HG03378 (cell line): ENCODE measurements at regions not wholly inside any gene's neighbourhood (a gene's known extent, or its start where the extent isn't known, plus 50 kb on each side); places are given as distances from the start of the nearest gene placed in this dataset.
"Not testable (repeated sequence)": the region's sequence is repeated elsewhere in the genome, so short reads cannot be mapped to it uniquely, and the experiment has no call there.

Experiments
- ATAC-seq: cut with Tn5 transposase; IDR thresholded peaks from one replicate; pipeline ENCODE4 v1.9.1; 2021; ENCODE audit warnings: mild to moderate bottlenecking, moderate library complexity; ENCODE audit not compliant: unreplicated experiment

DNA sequence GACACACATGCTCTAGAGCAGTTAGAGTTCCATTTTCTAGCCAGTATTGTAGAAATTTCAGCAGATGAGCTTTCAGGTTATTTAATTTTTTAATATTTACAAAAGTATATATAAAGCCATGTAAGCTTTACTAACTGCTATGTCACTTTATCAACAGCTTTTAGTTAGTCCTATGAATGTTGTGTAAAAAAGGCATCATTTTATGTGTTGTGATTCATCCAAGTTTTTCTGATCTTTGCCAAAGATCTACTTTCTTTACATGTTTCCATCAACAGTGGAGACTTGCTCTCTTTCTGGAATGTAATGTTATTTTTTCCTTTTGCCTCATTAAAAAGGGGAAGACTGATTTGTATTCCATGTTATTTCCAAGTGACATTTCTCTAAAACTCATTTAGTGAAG is 125.2 kb upstream of the TFPI start:
- ATAC-seq = no peak

DNA sequence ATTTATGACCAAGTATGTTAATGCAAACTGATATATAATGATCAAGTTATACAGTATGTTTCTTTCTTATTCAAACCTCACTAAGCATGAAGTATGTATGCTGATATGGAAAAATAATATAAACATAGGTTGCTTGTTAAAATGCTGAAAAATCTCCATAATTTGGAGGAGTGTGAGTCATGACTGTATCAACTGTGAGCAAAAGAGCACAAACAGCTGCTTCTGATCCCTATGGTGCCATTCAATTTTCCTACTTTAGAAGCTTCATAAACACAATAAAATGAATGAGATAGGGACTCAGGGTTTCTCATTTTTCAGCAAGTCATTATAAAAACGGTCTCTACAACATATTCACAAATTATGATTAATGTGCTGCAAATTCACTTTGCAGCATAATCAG is 129.9 kb upstream of the TFPI start:
- ATAC-seq = no peak

DNA sequence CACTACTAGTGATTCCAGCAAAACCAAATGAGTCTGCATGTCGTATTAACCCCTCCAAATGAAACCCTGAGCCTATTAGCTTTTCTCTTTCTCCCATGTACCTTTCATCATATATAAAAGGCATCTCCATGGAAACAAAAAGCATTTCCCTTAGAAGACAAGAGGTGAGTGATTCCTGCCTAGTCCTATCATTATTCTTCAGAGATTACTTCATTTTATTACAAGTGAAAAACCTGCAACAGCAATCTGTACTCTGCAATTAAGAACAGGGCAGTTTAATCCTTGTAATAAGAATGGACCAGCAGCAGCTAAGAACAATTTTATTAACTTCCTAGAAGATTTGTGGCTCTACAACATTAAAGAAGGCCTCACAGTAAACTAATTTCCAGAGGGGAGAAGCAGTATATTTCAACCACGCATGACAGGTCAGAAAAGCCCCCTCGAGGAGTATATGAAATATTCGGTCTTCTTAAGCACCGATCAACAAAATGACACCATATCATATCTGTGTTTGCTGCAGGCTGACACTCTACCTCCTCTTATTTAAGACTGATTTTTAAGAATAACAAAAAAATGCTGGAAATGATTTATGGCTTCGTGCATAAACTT is 132.3 kb upstream of the TFPI start:
- ATAC-seq = no peak

DNA sequence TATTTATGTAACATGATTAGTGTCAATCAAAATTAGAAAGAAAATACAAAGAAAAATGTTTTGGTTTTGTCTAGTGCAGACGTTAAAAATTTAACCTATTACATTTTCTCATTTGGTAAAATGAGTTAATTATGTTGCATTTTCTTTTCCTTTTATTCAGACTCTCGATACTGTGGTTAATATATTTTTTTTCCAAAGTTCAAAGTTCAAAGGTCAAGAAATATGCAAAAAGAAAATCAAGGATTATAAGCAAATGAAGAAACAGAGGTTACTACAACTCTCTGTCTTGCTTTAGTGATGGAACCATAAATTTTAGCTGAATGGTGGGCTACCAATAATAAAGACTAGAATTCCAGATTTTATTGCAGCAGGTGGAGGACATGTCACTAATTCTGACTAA is 133.3 kb upstream of the TFPI start:
- no peak for ATAC-seq

DNA sequence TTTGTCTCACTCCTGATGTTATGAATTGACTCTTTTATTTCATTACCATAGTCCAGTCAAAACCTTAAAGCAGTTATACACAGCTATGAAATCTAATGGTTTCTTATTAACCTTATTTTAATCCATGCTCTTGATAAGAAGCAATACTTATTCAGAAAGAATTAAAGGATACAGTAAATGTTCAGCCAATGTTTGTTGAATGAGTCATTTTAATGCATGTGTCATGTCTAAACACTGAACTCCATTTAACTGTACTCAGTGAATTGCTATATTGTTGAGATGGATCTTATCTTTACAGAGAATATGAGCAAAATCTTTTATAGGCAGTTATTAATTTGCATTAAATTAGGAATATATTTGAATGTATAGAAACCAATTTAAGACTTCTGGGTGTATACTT is 135.1 kb upstream of the TFPI start:
- ATAC-seq = no peak

DNA sequence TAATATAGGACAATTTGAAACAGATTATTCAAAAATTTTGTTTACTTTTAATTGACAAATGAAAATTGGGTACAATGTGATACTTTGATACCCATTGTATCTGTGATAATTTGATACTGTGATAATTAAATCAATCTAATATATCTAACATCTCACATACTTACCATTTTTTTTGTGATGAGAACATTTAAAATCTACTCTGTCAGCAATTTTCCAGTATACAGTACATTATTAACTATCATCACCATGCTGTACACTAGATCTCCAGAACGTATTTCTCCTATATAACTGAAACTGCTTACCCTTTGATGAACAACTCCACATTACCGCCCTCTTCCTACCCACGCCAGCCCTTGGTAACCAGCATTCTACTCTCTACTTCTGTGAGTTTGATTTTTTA is 139.7 kb upstream of the TFPI start:
- ATAC-seq = no peak

DNA sequence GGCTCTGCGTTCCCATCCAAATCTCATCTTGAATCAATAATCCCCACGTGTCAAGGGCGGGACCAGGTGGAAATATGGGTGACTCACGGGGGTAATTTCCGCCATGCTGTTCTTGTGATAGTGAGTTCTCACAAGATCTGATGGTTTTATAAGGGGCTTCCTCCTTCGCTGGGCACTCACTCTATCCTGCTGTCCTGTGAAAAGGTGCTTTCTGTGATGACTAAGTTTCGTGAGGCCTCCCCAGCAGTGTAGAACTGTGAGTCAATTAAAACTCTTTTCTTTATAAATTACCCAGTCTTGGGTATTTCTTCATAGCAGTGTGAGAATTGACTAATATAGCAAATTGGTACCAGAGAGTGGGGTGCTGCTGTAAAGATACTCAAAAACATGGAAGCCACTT is 142.4 kb upstream of the TFPI start:
- ATAC-seq = not testable (repeated sequence)

DNA sequence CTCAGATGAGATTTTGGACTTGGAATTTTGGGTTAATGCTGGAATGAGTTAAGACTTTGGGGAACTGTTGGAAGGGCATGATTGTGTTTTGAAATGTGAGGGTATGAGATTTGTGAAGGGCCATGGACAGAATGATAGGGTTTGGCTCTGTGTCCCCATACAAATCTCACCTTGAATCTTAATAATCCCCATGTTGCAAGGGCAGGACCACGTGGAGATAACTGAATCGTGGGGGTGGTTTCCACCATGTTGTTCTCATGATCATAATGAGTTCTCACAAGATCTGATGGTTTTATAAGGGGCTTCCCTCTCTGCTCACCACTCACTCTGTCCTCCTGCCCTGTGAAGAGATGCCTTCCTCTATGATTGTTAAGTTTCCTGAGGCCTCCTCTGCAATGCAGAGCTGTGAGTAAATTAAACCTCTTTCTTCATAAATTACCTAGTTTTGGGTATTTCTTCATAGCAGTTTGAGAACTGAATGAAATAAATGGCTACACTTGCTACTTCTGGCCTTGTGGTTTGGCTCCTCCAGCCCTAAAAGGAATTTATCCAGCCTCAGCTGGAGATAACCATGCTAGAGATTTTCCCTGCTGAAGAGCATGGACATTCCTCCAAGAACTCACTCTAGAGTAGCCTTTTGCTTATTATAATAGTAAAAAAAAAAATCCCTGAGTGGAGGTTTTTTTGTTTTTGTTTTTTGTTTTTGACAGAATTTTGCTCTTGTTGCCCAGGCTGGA is 144.3 kb upstream of the TFPI start:
- ATAC-seq = no peak

DNA sequence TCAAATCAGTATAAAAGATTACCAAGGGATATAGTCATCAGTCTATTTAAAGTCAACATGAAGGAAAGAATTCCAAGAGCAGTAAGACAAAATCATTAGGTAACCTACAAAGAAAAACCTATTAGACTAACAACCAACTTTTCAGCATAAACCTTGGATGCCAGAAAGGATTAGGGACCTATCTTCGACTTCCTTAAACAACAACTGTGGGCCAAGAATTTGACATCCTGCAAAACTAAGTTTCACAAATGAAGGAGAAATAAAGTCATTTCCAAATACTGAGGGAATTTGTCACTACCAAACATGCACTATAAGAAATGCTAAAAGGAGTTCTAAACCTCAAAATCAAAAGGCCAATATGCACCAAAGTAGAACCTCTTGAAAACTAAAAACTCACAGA is 147.9 kb upstream of the TFPI start:
- no peak for ATAC-seq

DNA sequence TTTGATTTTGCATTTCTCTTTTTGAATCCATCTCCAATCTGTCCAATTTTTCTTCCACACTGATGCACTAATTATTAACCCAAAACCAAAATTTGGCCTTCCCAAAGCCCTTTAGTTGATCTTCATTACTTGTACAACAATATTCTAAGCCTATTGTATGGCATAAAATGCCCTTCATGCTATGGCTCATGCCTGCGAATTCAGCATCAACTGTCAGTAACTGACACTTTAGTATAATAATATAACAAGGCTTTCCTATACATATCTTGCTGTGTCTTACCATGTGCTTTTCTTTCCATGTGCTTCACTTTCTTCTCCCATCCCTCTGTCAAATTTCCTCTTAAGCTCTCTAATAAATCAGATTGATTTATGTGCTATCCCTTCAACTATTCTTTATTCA is 154.0 kb upstream of the TFPI start:
- ATAC-seq = no peak

DNA sequence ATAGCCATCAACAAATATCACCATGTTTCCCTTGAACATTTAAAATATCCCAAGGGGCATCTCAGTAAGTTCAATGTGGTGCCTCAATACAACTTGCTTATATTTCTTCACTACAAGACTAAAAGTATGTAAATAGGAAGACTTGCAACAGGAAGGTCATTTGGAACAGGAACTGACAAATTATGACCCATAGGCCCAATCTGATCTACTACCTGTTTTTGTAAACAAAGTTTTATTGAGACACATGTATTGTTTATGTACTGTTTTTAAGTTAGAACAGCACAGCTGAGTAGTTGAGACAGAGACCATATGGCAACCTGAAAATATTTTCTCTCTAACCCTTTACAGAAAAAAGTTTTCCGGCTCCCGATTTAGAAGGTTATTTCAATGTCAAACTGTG is 154.8 kb upstream of the TFPI start:
- ATAC-seq = no peak

DNA sequence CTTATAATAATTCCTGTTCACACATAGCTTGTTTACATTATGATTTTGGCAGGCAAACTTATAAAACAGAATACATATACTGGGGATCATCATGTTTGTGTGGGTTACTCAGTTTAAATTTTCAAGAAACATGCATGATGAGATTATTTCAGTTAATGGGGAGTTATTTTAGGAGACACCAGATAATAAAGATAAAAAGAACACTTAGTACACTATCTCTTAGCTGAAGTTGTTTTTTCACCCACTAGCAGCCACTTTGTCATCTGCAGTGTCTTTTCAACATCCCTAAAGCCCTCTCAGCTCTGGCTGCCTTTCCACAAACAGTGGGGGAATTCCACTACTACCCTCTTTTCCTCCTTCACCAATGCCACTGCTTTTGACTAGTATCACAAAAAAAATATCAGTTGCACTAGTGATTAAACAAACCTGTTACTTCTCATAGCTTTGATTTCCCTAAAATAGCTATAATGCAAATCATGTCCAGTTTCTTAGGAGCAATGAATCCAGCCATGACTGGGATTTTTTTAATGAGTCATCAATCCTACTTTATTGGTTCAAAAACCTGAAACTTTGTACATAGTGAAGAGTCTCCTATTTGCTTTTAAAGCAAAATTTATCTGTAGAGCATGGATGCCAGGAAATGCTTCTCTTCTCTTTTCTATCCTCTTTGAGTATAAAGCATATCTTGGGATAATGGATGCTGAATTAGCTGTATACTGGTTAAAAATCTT is 156.7 kb upstream of the TFPI start:
- no peak for ATAC-seq

DNA sequence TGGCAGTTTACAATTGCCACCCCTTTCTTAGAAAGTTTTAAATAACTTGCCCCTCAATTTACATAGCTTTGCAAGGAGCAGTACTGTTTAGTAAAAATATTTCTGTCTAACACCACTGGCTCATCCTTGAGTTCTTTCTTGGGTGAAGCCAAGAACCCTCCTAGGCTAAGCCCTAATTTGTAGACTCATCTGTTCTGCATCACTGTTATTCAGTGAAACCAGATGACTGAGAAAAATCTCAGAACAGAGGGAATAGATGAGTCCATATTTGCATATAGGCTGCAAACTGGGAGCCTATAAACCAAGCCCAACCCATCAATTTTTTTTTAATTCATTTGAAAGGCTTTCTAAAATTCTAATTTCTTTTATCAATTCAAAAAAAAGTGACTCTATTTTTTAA is 161.4 kb upstream of the TFPI start:
- no peak for ATAC-seq

DNA sequence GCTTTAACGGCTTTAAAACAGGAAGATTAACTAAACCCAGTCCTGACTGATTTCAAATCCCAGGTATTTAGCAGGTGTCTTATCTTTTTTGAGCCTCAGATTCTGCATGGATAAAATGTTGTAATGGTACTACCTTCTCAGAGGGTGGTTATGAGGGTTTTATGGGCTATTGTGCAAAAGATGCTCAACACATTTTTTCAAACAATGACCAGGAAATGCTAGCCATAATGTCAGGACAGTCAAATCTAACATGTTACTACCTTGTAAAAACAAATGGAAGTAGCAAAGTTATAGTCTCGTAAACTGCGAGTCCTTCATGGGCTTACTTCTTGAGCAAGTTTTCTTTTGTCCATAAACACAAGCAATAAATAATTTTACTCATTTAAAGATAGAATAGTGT is 162.1 kb upstream of the TFPI start:
- no peak for ATAC-seq

DNA sequence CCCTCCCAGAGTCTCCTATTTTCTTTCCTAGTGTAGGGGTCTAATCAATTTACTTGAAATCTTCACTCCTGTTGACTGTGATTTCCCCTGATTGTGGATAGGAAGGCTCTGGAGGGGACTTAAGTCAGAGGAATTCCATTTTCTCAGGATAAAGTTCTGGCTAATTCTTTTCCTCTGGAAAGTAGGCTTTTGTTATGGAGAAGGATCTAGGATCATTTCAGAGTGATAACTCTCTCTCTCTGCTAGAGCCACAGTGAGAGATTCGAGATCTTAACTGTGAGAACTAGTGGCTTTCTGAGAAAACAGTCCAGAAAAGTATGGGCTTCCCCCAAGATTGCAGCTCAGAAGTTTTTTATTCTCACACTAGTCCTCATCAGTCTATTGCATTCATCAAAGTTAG is 163.9 kb upstream of the TFPI start:
- ATAC-seq = no peak

DNA sequence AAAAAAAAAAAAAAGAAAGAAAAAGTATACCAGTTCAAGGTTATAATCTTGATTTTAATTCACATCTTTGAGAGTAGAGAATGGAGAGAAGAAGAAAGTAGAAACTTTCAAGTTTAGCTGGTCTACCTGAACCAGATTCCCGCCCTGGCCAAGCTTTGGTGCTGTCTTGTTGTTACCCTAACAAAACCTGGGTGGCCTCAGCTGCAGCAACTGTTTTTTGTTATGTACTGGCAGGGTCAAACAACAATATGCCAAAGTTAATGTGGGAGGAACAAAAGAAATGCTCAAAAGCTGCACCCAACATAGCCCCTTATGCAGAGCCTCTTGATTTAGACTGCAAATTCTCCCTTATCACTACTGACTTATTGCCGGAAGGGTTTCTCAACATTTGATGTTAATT is 165.3 kb upstream of the TFPI start:
- no peak for ATAC-seq

DNA sequence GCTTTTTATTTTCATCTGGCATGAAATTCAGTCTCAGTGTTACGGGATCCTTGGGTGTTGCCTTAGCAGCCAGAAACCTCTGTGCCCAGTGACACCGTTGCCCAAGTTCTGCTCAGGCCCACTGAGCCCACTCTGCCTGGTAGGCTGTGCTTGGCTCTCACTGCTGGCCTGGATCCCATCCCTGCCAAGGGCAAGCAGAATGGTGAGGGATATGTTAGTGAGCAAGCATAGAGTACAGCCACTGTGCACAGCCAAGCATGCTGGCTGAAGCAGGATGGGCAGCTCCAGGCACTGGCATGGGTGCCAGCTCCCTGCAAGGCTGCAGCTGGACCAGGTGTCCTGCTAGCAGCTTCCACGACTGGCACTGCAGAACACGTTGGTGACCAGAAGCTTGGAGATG is 194.7 kb upstream of the TFPI start:
- ATAC-seq = no peak

DNA sequence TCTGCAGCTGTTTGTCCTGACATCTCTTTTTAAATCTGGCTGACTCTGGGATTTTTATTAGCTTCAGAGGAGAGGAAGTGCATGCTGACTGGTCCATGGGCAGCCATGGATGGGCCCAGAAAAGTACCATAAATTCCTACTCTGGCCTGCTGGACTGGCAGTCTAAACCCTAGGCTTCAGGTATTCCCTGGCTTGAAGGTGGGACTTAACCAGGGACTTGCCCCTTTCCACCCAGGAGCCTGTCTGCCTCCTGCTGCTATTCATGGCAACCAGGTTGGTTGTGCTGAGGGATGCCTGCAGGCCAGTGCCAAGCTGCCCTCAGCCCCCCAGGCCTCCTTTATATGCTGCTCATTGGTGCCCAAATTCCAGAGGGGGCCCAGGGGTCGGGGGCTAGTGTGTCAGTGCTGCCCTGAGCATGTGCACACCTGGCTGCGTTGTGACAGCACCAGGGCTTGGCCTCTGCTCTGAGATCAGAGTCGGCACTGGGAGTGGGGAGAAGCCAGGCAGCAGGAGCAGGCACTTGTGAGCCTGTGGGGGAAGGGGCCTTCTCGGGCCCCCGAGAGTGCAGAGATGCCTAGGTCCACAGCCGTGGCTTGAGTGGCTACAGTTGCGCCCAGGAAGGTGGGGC is 195.7 kb upstream of the TFPI start:
- no peak for ATAC-seq

DNA sequence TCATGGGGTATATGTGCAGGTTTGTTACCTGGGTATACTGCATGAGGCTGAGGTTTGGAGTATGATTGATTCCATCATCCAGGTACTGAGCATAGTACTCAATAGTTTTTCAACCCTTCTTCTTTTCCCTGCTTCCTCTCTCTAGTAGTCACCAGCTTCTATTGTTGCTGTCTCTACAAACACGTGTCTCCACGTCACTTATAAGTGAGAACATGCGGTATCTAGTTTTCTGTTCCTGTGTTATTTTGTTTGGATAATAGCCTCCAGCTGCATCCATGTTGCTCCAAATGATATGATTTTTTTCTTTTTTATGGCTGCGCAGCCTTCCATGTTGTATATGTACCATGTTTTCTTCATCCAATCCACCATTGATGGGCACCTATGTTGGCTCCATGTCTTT is 214.8 kb upstream of the TFPI start:
- no peak for ATAC-seq

DNA sequence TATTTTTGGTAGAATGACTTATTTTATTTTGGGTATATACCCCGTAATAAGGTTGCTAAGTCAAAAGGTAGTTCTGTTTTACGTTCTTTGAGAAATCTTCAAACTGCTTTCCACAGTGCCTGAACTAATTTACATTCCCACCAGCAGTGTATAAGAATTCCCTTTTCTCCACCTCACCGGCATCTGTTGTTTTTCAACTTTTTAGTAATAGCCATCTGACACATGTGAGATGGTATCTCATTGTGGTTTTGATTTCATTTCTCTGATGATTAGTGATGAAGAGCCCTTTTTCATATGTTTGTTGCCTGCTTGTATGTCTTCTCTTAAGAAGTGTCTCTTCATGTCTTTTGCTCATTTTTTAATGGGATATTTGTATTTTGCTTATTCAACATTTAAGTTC is 215.2 kb upstream of the TFPI start:
- ATAC-seq = no peak

DNA sequence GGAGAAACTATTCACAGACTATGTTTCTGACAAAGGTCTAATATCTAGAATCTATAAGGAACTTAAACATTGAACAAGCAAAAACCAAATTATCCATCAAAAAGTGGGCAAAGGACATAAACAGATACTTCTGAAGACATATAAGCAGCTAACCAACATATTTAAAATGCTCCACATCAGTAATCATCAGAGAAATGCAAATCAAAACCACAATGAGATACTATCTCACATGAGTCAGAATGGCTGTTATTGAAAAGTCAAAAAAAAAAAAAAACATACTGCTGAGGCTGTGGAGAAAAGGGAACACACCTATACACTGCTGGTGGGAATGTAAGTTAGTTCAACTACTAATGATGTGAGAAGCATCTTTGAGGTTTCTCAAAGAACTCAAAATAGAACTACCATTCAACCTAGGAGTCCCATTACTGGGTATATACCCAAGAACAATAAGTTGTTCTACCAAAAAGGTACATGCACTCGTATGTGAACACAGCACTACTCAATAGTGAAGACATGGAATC is 220.4 kb upstream of the TFPI start:
- ATAC-seq = peak; percentile 87

DNA sequence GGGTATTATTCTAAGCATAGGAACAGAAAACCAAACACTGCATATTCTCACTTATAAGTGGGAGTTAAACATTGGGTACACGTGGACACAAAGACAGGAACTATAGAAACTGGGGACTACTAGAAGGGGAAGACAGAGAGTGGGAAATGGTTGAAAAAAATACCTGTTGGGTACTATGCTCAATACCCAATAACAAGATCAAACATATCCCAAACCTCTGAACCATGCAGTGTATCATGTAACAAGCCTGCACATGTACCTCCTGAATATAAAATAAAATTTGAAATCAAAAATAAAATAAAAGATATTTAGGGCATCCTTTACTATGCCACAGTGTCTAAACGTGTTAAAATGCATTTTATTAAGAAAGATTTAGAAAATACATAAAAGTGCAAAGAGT is 221.0 kb upstream of the TFPI start:
- ATAC-seq = no peak
